ENCODE measurements at regions not wholly inside any gene's neighbourhood (a gene's known extent, or its start where the extent isn't known, plus 50 kb on each side); places are given as distances from the start of the nearest gene placed in this dataset.

DNA sequence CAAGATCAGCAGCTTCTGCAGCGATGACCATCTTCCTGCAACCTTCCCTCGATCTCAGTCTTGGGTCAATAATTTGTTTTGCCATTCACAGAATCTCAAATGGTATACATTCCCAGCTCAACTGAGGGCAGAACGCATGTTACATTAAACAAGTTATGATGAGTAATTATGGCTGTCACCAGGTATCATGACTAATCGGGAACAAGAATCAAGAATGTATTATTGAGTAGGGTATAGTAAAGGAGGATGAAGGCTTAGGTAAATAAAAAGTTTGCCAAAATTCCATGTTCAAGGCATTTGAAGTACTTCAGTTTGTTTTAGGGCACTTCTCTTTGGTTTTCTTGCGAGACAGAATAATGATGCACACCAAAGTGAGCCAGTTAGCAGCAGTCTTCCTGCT is 194.1 kb downstream of the SH2D1A start:
- no peaks in the 10 kb centered on the region for H3K9me3 ChIP-seq
- no peak for TF ChIP-seq RFX5 (IDR thresholded peaks at IDR 0.05)
- no peak for TF ChIP-seq USF2 (IDR thresholded peaks at IDR 0.05)
- no peak for TF ChIP-seq HOXA7 (CRISPR knock-in tag; IDR thresholded peaks at IDR 0.05)
- TF ChIP-seq GATA3 (IDR thresholded peaks at IDR 0.05; ENCODE audit: borderline replicate concordance) = no peak
- no peak for TF ChIP-seq MAZ (IDR thresholded peaks at IDR 0.05; ENCODE audit: borderline replicate concordance, low read depth, low read length)
- TF ChIP-seq PHF8 (IDR thresholded peaks at IDR 0.05; ENCODE audit: borderline replicate concordance, low read depth) = no peak
- TF ChIP-seq CHD2 (IDR thresholded peaks at IDR 0.05; ENCODE audit: low read length, partially characterized antibody) = no peak
- no peak for TF ChIP-seq CBX8 (IDR thresholded peaks at IDR 0.05)
- TF ChIP-seq, protein P1, sequence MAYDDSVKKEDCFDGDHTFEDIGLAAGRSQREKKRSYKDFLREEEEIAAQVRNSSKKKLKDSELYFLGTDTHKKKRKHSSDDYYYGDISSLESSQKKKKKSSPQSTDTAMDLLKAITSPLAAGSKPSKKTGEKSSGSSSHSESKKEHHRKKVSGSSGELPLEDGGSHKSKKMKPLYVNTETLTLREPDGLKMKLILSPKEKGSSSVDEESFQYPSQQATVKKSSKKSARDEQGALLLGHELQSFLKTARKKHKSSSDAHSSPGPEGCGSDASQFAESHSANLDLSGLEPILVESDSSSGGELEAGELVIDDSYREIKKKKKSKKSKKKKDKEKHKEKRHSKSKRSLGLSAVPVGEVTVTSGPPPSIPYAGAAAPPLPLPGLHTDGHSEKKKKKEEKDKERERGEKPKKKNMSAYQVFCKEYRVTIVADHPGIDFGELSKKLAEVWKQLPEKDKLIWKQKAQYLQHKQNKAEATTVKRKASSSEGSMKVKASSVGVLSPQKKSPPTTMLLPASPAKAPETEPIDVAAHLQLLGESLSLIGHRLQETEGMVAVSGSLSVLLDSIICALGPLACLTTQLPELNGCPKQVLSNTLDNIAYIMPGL (CRISPR knock-in tag; IDR thresholded peaks at IDR 0.05; ENCODE audit: borderline replicate concordance) = no peak

GRCh38 chrX:124548571-124548970 is 202.2 kb downstream of the SH2D1A start:
- no peak for FAIRE-seq
- ATAC-seq = no peak
- POLR2A ChIA-PET = no interaction called here
- WGBS (ENCODE audit: missing lambda C conversion rate) = 3% methylated on average over 6 of the region's 6 CpGs
- no peak for DNase-seq (ENCODE audit: low read depth in 1 of 2, low spot score in 1 of 2)
- TF ChIP-seq KDM1A (IDR thresholded peaks at IDR 0.05; ENCODE audit: low read depth) = no peak
- TF ChIP-seq HDAC2 (IDR thresholded peaks at IDR 0.05) = no peak
- no peak for TF ChIP-seq RFX5 (IDR thresholded peaks at IDR 0.05)
- TF ChIP-seq, protein P2, sequence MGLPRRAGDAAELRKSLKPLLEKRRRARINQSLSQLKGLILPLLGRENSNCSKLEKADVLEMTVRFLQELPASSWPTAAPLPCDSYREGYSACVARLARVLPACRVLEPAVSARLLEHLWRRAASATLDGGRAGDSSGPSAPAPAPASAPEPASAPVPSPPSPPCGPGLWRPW (IDR thresholded peaks at IDR 0.05) = no peak
- no peak for TF ChIP-seq NR3C1 (IDR thresholded peaks at IDR 0.05)
- TF ChIP-seq, protein P3, sequence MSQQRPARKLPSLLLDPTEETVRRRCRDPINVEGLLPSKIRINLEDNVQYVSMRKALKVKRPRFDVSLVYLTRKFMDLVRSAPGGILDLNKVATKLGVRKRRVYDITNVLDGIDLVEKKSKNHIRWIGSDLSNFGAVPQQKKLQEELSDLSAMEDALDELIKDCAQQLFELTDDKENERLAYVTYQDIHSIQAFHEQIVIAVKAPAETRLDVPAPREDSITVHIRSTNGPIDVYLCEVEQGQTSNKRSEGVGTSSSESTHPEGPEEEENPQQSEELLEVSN (IDR thresholded peaks at IDR 0.05; ENCODE audit: borderline replicate concordance, low read depth) = no peak
- no peak for TF ChIP-seq CEBPB (IDR thresholded peaks at IDR 0.05)
- no peak for TF ChIP-seq RCOR1 (IDR thresholded peaks at IDR 0.05; ENCODE audit: low read depth, low read length)
- TF ChIP-seq JUN (IDR thresholded peaks at IDR 0.05) = no peak
- Histone ChIP-seq H3K27ac (no peak overlapping the region), H3K4me1 (no peaks in the 10 kb centered on the region), H3K9me3 (no peaks in the 10 kb centered on the region), H3K4me2 (no peak overlapping the region), H3K4me3 (no peak overlapping the region)
- CTCF ChIA-PET = no interaction called here

More for the DNA sequence above, 194.1 kb downstream of the SH2D1A start:
- Histone ChIP-seq H3K4me1 (no peaks in the 10 kb centered on the region), H3K4me3 (no peak overlapping the region), H3K4me2 (no peak overlapping the region), H3K27ac (no peak overlapping the region)
- POLR2A ChIA-PET = no interaction called here
- CTCF ChIA-PET = no interaction called here
- ATAC-seq = no peak
- 8% methylated on average over 5 of the region's 5 CpGs for WGBS (ENCODE audit: missing lambda C conversion rate)
- FAIRE-seq = peak; percentile 92
- no peak for DNase-seq (ENCODE audit: low read depth in 1 of 2, low spot score in 1 of 2)

- TF ChIP-seq NR3C1 (IDR thresholded peaks at IDR 0.05) (no peak), FOSB (CRISPR knock-in tag; IDR thresholded peaks at IDR 0.05) (no peak), HOXB5 (CRISPR knock-in tag; IDR thresholded peaks at IDR 0.05) (no peak), CHD2 (IDR thresholded peaks at IDR 0.05; ENCODE audit: low read length, partially characterized antibody) (no peak), SREBF2 (IDR thresholded peaks at IDR 0.05) (no peak), PHF8 (IDR thresholded peaks at IDR 0.05; ENCODE audit: borderline replicate concordance, low read depth) (no peak), ESRRA (IDR thresholded peaks at IDR 0.05; ENCODE audit: borderline replicate concordance, low read length) (no peak), HOXA7 (CRISPR knock-in tag; IDR thresholded peaks at IDR 0.05) (no peak), KDM5A (IDR thresholded peaks at IDR 0.05) (no peak), GATA3 (IDR thresholded peaks at IDR 0.05; ENCODE audit: borderline replicate concordance) (no peak), ZC3H11A (IDR thresholded peaks at IDR 0.05) (no peak), POLR2A (IDR thresholded peaks at IDR 0.05; ENCODE audit: low read length) (no peak), CEBPB (IDR thresholded peaks at IDR 0.05) (no peak), FOSL2 (IDR thresholded peaks at IDR 0.05) (no peak), FOSL2 (CRISPR knock-in tag; IDR thresholded peaks at IDR 0.05) (no peak), SMC3 (IDR thresholded peaks at IDR 0.05) (no peak), EHMT2 (IDR thresholded peaks at IDR 0.05; ENCODE audit: low read depth) (no peak)
- TF ChIP-seq, protein P3 (IDR thresholded peaks at IDR 0.05; ENCODE audit: borderline replicate concordance, low read depth) = no peak
- TF ChIP-seq, protein P4, sequence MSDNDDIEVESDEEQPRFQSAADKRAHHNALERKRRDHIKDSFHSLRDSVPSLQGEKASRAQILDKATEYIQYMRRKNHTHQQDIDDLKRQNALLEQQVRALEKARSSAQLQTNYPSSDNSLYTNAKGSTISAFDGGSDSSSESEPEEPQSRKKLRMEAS (IDR thresholded peaks at IDR 0.05) = no peak
- POLR2A ChIA-PET = no interaction called here
- H3K27ac ChIP-seq = no peak overlapping the region
- H3K9me3 ChIP-seq = no peaks in the 10 kb centered on the region
- WGBS (ENCODE audit: missing lambda C conversion rate) = 4% methylated on average over 2 of the region's 2 CpGs
- H3K4me3 ChIP-seq = no peak overlapping the region
- no peaks in the 10 kb centered on the region for H3K4me1 ChIP-seq
- DNase-seq (ENCODE audit: low read depth in 1 of 2, low spot score in 1 of 2) = no peak
- CTCF ChIA-PET = no interaction called here
- no peak overlapping the region for H3K4me2 ChIP-seq
- no peak for ATAC-seq
- FAIRE-seq = peak; percentile 28
Measured at GRCh38 chrX:124555036-124555595, 208.8 kb downstream of the SH2D1A start.

All from A549 (cell line).